ENCODE measurements at regions not wholly inside any gene's neighbourhood (a gene's known extent, or its start where the extent isn't known, plus 50 kb on each side); places are given as distances from the start of the nearest gene placed in this dataset.

DNA sequence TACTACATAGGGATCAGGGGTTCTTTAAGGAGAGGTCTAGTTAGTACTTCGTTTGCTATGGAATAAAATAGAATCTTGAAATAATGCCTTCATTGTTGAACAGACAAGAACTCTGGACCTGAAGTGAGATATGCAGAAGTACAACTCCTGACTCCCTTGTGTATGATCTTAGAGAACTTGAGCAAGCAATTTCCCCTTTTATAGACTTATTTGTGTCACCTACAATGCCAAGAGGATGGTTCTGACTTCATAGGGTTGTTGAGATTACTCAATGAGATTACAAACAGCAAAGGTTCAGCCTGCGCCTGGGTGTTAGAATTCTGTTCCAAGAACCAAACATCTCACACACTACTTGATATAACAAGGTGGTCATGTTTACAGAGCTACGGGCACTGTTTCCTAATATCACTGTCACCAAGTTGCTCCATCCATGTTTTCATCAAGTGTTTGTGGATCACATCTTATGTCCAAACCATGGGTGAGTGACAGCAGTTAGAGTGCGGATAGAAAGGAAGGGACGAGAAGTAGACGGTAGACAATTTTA is 76.7 kb upstream of the ADAMTS9 start:
- H2AFZ ChIP-seq = no peak overlapping the region
- WGBS, 2 experiments (ENCODE audit: low coverage in 1 of 2, low lambda C conversion rate in 2 of 2, missing lambda C conversion rate in 2 of 2) = 60 to 61% methylated on average over 6 of the region's 6 CpGs

DNA sequence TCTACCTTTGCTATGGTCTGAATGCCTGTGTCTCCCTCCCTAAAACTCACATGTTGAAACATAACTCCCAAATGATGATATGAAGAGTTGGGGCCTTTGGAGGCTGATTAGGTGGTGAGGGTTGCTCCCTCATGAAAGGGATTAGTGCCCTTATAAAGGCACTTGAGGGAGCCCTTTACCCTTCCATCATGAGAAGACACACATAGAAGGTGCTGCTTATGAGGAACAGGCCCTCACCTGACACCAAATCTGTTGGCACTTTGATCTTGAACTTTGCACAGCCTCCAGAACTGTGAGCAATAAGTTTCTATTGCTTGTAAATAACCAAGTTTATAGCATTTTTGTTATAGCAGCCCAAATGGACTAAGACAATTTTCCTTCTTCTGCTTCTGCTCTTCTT is 76.2 kb upstream of the ADAMTS9 start:
- no peak overlapping the region for H3K4me2 ChIP-seq (ENCODE audit: unreplicated experiment)
- H3K27ac ChIP-seq = no peak overlapping the region
- H3K9me3 ChIP-seq (ENCODE audit: low read depth) = no peaks in the 10 kb centered on the region
- H3K4me1 ChIP-seq (ENCODE audit: insufficient read depth) = no peaks in the 10 kb centered on the region
- no peaks in the 10 kb centered on the region for H3K36me3 ChIP-seq (ENCODE audit: low read depth)
- H3K27me3 ChIP-seq (replicated peaks; ENCODE audit: insufficient read depth) = no peaks in the 10 kb centered on the region
- H3K9me2 ChIP-seq (ENCODE audit: insufficient read depth) = no peaks in the 10 kb centered on the region
- no peak overlapping the region for H3K9ac ChIP-seq
- no peak overlapping the region for H2AFZ ChIP-seq
- no peak for DNase-seq
- no peaks in the 10 kb centered on the region for H3F3A ChIP-seq (ENCODE audit: insufficient read depth)
- H3K4me3 ChIP-seq = no peak overlapping the region
- no peaks in the 10 kb centered on the region for H3K79me2 ChIP-seq (ENCODE audit: insufficient read depth)
- TF ChIP-seq EZH2 (IDR thresholded peaks at IDR 0.05; ENCODE audit: insufficient read depth, poor library complexity, severe bottlenecking) = no peak
- TF ChIP-seq EZH2phosphoT487 (IDR thresholded peaks at IDR 0.05; ENCODE audit: insufficient read depth, low read depth) = no peak
- no peaks in the 10 kb centered on the region for H4K20me1 ChIP-seq (ENCODE audit: insufficient read depth)
- in situ Hi-C loops (cut with MboI) = no loop called here

More for the DNA sequence above, 76.7 kb upstream of the ADAMTS9 start:
- Histone ChIP-seq H3K27ac (no peak overlapping the region), H3F3A (ENCODE audit: insufficient read depth) (no peaks in the 10 kb centered on the region), H3K9ac (no peak overlapping the region), H3K36me3 (ENCODE audit: low read depth) (no peaks in the 10 kb centered on the region), H3K9me3 (ENCODE audit: low read depth) (no peaks in the 10 kb centered on the region), H4K20me1 (ENCODE audit: insufficient read depth) (no peaks in the 10 kb centered on the region), H3K79me2 (ENCODE audit: insufficient read depth) (no peaks in the 10 kb centered on the region), H3K4me1 (ENCODE audit: insufficient read depth) (no peaks in the 10 kb centered on the region), H3K4me3 (no peak overlapping the region), H3K4me2 (ENCODE audit: unreplicated experiment) (no peak overlapping the region), H3K27me3 (replicated peaks; ENCODE audit: insufficient read depth) (no peaks in the 10 kb centered on the region), H3K9me2 (ENCODE audit: insufficient read depth) (no peaks in the 10 kb centered on the region)
- TF ChIP-seq EZH2 (IDR thresholded peaks at IDR 0.05; ENCODE audit: insufficient read depth, poor library complexity, severe bottlenecking) = no peak
- no peak for TF ChIP-seq EZH2phosphoT487 (IDR thresholded peaks at IDR 0.05; ENCODE audit: insufficient read depth, low read depth)
- in situ Hi-C loops (cut with MboI) = no loop called here
- DNase-seq = no peak

DNA sequence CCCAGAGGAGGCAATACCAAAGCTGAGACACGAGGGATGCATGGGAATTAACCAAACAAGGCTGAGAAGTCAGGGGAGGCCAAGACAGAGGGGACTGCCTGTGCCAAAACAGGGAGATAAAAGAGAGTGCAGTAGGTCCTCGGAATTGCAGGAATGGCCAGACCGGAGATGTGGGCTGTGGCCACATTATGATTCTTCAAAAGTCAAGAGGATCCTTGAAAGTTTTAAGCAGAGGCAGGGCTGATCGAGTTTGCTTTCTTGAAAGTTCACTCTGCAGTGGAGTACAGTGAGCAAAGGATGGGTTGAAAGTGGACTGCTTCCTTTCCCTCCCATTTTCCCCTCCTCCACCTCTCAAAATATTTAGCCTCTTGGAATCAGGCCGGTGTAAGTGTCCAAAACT is 73.9 kb upstream of the ADAMTS9 start:
- TF ChIP-seq EZH2 (IDR thresholded peaks at IDR 0.05; ENCODE audit: insufficient read depth, poor library complexity, severe bottlenecking) = no peak
- no peak for TF ChIP-seq EZH2phosphoT487 (IDR thresholded peaks at IDR 0.05; ENCODE audit: insufficient read depth, low read depth)
- Histone ChIP-seq H3K4me1 (ENCODE audit: insufficient read depth) (no peaks in the 10 kb centered on the region), H3K4me2 (ENCODE audit: unreplicated experiment) (no peak overlapping the region), H3K9me2 (ENCODE audit: insufficient read depth) (no peaks in the 10 kb centered on the region), H3K27me3 (replicated peaks; ENCODE audit: insufficient read depth) (no peaks in the 10 kb centered on the region), H3K27ac (no peak overlapping the region), H3F3A (ENCODE audit: insufficient read depth) (no peaks in the 10 kb centered on the region), H3K36me3 (ENCODE audit: low read depth) (no peaks in the 10 kb centered on the region), H4K20me1 (ENCODE audit: insufficient read depth) (no peaks in the 10 kb centered on the region), H2AFZ (no peak overlapping the region), H3K9me3 (ENCODE audit: low read depth) (no peaks in the 10 kb centered on the region), H3K79me2 (ENCODE audit: insufficient read depth) (no peaks in the 10 kb centered on the region), H3K9ac (no peak overlapping the region), H3K4me3 (no peak overlapping the region)
- WGBS, 2 experiments (ENCODE audit: low coverage in 1 of 2, low lambda C conversion rate in 2 of 2, missing lambda C conversion rate in 2 of 2) = 60 to 71% methylated on average over 5 of the region's 5 CpGs
- no peak for DNase-seq
- in situ Hi-C loops (cut with MboI) = no loop called here

DNA sequence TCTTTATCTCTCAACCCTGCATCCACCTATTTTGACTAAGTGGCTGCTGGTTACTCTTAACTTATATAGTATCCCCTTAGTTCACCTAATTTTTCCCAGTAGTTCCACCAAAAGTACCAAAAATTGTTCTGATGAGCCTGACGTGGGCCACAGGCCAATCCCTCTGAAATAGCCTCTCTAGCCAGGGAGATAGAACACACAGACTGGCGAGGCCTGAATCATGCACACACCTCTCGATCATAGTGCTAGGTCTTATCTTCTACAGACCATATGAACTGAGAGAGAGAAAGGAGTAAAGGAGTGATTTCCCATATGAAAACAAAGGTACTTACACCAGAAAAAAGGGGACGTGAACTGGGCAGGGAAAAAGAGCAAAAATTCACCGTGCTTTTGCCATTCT is 72.5 kb upstream of the ADAMTS9 start:
- WGBS, 2 experiments (ENCODE audit: low coverage in 1 of 2, low lambda C conversion rate in 2 of 2, missing lambda C conversion rate in 2 of 2) = 37 to 45% methylated on average over 5 of the region's 5 CpGs
- Histone ChIP-seq H3K9me2 (ENCODE audit: insufficient read depth) (no peaks in the 10 kb centered on the region), H3K9ac (no peak overlapping the region), H3K36me3 (ENCODE audit: low read depth) (no peaks in the 10 kb centered on the region), H3K27me3 (replicated peaks; ENCODE audit: insufficient read depth) (no peaks in the 10 kb centered on the region), H3K4me3 (no peak overlapping the region), H3K79me2 (ENCODE audit: insufficient read depth) (no peaks in the 10 kb centered on the region), H3K27ac (no peak overlapping the region), H2AFZ (no peak overlapping the region), H3K4me1 (ENCODE audit: insufficient read depth) (no peaks in the 10 kb centered on the region), H3K9me3 (ENCODE audit: low read depth) (no peaks in the 10 kb centered on the region), H4K20me1 (ENCODE audit: insufficient read depth) (no peaks in the 10 kb centered on the region), H3K4me2 (ENCODE audit: unreplicated experiment) (no peak overlapping the region), H3F3A (ENCODE audit: insufficient read depth) (no peaks in the 10 kb centered on the region)
- TF ChIP-seq EZH2 (IDR thresholded peaks at IDR 0.05; ENCODE audit: insufficient read depth, poor library complexity, severe bottlenecking) (no peak), EZH2phosphoT487 (IDR thresholded peaks at IDR 0.05; ENCODE audit: insufficient read depth, low read depth) (no peak)
- no peak for DNase-seq
- in situ Hi-C loops (cut with MboI) = no loop called here

DNA sequence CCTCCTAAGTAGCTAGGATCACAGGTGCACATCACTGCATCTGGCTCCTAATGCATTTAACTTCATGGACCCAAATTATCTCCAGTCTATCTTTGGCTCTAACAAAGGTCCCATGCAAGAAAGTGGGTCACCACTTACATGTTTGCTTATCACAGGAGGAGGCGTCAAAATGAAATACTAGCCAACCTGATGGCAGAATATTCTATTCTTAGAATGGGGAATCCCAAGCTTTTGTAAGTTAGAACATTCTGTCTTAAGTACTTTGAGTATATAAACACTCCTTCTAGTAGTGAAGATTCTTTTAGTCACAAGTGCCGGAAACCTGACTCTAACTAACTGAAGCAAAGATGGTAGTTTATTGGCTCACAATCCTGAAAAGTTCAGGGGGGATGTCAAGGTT is 72.0 kb upstream of the ADAMTS9 start:
- TF ChIP-seq EZH2phosphoT487 (IDR thresholded peaks at IDR 0.05; ENCODE audit: insufficient read depth, low read depth) (no peak), EZH2 (IDR thresholded peaks at IDR 0.05; ENCODE audit: insufficient read depth, poor library complexity, severe bottlenecking) (no peak)
- Histone ChIP-seq H2AFZ (no peak overlapping the region), H3F3A (ENCODE audit: insufficient read depth) (no peaks in the 10 kb centered on the region), H3K4me3 (no peak overlapping the region), H3K4me2 (ENCODE audit: unreplicated experiment) (no peak overlapping the region), H3K27me3 (replicated peaks; ENCODE audit: insufficient read depth) (no peaks in the 10 kb centered on the region), H4K20me1 (ENCODE audit: insufficient read depth) (no peaks in the 10 kb centered on the region), H3K9me2 (ENCODE audit: insufficient read depth) (no peaks in the 10 kb centered on the region), H3K4me1 (ENCODE audit: insufficient read depth) (no peaks in the 10 kb centered on the region), H3K9me3 (ENCODE audit: low read depth) (no peaks in the 10 kb centered on the region), H3K36me3 (ENCODE audit: low read depth) (no peaks in the 10 kb centered on the region), H3K27ac (no peak overlapping the region), H3K9ac (no peak overlapping the region), H3K79me2 (ENCODE audit: insufficient read depth) (no peaks in the 10 kb centered on the region)
- WGBS, 2 experiments (ENCODE audit: low coverage in 1 of 2, low lambda C conversion rate in 2 of 2, missing lambda C conversion rate in 2 of 2) = 87 to 91% methylated on average over 2 of the region's 2 CpGs
- no peak for DNase-seq
- in situ Hi-C loops (cut with MboI) = no loop called here
